GM10266 (cell line): ENCODE measurements at regions not wholly inside any gene's neighbourhood (a gene's known extent, or its start where the extent isn't known, plus 50 kb on each side); places are given as distances from the start of the nearest gene placed in this dataset.
A peak's percentile ranks its signal among the peaks of the same experiment; 100 is the strongest.
"Not testable (repeated sequence)": the region's sequence is repeated elsewhere in the genome, so short reads cannot be mapped to it uniquely, and the experiment has no call there.

Source experiments
- DNase-seq: peaks from one replicate; pipeline ENCODE4 v3.0.0; 2012; ENCODE audit errors: extremely low spot score
- TF ChIP-seq, protein P1 (sequence below): IDR thresholded peaks from 2 replicates; pipeline ENCODE4 v1.5.1; 2012; ENCODE audit warnings: mild to moderate bottlenecking, low read depth; ENCODE audit not compliant: control insufficient read depth, insufficient read depth; ENCODE audit errors: missing control alignments

DNA sequence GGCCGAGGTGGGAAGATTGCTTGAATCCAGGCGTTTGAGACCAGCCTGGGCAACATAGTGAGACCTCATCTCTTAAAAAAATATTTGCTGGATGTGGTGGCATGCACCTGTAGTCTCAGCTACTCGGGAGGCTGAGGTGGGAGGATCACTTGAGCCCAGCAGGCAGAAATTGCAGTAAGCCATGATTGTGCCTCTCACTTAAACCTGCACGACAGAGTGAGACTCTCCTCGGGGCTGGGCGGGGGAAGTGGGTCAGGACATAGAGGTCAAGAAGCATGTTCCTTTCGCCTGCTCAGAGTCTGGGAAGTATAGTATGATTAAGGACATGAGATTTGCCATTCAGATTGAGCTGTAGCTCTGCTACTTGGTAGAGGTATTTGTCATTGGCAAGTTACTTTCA is 52.3 kb downstream of the SEPTIN7 start:
- not testable (repeated sequence) for DNase-seq

DNA sequence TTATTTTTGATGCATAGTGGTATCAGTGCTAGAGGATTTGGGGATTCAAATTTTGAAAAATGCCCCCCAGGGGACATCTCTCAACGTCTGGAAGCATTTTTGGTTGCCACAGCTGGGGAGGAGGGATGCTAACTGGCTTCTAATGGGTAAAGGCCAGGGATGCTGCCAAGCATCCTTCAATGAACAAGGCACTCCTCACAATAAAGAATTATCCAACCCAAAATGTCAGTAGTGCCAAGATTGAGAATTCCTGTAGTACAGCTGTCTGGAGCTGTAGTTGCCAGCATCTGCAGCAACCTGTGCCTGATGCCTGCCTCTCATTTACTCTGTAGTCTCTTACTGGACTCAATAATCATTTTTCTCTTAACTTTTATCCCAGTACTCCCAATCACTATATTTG is 53.5 kb downstream of the SEPTIN7 start:
- no peak for DNase-seq
- TF ChIP-seq, protein P1, sequence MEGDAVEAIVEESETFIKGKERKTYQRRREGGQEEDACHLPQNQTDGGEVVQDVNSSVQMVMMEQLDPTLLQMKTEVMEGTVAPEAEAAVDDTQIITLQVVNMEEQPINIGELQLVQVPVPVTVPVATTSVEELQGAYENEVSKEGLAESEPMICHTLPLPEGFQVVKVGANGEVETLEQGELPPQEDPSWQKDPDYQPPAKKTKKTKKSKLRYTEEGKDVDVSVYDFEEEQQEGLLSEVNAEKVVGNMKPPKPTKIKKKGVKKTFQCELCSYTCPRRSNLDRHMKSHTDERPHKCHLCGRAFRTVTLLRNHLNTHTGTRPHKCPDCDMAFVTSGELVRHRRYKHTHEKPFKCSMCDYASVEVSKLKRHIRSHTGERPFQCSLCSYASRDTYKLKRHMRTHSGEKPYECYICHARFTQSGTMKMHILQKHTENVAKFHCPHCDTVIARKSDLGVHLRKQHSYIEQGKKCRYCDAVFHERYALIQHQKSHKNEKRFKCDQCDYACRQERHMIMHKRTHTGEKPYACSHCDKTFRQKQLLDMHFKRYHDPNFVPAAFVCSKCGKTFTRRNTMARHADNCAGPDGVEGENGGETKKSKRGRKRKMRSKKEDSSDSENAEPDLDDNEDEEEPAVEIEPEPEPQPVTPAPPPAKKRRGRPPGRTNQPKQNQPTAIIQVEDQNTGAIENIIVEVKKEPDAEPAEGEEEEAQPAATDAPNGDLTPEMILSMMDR, result no peak

DNA sequence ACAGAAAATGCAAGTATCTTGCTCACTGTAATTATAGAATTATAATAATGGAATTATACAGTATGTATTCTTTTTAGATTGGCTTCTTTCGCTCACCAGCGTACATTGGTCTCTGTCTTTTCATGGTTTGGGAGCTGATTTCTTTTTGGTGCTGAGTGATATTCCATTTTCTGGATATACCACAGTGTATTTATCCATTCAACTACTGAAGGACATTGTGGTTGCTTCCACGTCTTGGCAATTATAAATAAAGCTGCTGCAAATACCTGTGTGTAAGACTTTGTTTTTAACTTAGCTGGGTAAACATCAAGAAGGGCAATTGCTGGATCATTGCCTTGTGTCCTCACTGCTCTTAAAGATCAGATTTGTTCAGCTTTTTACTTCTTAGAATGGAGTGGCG is 55.3 kb downstream of the SEPTIN7 start:
- TF ChIP-seq, protein P1, result no peak
- no peak for DNase-seq

DNA sequence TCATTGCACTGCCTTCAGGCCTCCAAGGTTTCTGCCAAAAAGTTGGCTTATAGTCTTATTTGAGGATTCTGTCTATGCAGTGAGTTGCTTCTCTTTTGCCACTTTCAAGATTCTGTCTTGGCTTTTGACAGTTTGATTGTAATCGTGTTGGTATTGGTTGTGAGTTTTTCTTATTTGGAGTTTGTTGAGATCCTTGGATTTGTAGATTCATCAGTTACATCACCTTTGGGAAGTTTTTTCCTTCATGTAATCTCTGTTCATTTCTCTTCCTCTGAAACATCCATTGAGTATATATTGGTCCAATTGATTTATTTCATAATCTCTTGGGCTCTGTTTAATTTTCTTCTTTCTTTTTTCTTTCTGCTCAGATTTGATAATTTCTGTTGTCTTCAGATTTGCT is 59.8 kb downstream of the SEPTIN7 start:
- TF ChIP-seq, protein P1, result no peak
- no peak for DNase-seq

DNA sequence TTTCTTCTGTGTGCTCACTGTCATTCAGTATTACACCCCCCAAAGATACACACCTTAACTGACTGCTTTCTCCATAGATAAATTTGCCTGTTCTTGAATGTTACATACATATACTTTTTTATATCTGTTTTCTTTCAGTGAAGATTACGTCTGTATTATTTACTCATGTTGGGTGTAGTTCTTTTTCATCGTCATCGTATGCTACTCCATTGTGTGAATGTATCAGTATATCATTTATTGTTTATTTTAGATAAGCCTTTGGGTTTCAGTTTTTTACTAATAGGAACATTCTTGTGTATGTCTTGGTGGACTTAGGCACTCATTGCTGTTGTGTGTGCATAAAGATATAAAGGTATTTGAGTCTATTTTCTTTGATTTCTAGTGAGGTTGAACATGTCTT is 64.4 kb downstream of the SEPTIN7 start:
- TF ChIP-seq, protein P1, result no peak
- no peak for DNase-seq

DNA sequence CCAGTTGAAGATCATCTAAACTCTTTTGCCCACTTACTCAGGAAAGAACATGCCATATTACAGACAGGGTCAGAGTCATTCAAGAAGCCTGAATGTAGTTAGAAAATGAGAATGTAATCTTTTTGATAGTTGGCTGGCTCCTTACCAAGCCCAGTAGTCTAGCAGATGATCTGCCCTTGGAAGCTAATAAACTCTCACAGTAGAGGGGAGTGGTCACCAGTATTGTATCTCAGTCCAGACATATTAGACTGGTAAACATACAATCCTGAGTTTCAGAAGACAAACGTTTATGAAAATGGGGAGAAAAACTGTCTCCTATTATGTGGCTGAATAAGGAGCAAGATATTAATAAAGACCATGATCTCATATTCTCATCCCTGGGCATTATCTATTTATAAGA is 65.3 kb downstream of the SEPTIN7 start:
- TF ChIP-seq, protein P1, result no peak
- DNase-seq, result no peak

DNA sequence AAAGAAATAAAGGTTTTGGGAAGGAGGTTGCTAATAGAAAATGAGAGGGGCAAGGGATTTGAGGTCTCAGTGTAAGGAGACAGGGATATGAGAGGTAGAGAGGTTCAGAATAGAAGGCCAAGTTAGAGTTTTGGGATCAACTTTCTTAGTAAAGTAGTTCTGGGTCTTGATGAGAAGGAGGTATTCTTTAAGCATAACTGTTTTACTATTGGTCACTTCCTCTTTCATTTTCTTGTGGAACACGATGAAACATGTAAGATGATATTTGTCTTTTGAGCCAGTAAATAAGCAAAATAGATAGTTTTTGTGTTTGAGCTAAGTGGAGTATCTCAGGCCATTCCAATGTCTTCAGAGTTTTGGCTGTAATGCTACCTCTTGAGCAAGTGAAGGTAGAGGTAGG is 68.3 kb downstream of the SEPTIN7 start:
- peak; percentile 4 for DNase-seq

DNA sequence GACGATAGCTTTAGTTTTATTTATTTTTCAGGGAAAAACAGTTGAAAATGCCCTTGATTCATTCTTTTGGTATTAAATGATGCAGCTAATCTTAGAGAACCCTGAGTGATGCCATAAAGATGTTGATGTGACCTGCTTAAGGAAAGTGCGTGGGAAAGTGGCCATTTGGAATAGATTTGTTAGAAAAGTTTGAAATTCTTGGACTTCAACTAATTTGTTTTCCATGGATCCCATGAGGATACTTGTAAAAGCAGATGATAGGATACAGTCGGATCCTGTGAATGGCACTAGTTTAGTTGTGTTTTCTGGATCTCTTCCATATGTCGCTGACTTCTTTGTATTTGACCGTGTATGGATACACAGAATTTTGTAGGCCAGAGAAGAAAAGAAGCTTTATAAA is 69.0 kb downstream of the SEPTIN7 start:
- DNase-seq, result no peak
- TF ChIP-seq, protein P1, result no peak

DNA sequence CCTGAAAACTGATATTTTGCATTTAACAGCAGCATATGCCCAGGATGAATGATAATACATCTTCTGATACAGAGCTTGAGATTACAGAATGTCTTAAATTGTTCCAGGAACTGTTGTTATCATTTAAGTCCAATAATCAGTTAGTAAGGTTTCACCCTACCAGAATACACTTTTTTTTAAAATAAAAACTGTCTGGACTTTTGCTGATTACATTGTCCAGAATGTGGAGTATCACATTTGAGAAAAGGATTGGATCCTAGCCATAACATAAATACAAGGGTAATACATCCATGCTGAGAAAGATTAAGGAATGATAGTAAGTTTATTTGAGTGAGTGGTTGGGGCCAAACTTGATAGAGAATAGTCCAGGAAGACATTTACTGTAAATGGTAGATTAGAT is 71.0 kb downstream of the SEPTIN7 start:
- DNase-seq, result no peak
- TF ChIP-seq, protein P1, result no peak
